Suprapubic skin (tissue), 4 donors: ENCODE measurements at regions not wholly inside any gene's neighbourhood (a gene's known extent, or its start where the extent isn't known, plus 50 kb on each side); places are given as distances from the start of the nearest gene placed in this dataset.
"Not testable (repeated sequence)": the region's sequence is repeated elsewhere in the genome, so short reads cannot be mapped to it uniquely, and the experiment has no call there.

Experiments
- DNase-seq, 2 donors: peaks; one replicate each; pipeline ENCODE4 v3.0.0-alpha.2; 2019; ENCODE audit warnings: low spot score in 2 of 2
- H3K27ac ChIP-seq: fragments of 200-600 bp; sonication (generic); one replicate; pipeline ENCODE4 v1.5.1; 2019
- H3K27me3 ChIP-seq: fragments of 200-600 bp; sonication (generic); one replicate; pipeline ENCODE4 v1.5.1; 2019
- H3K36me3 ChIP-seq: fragments of 200-600 bp; sonication (generic); one replicate; pipeline ENCODE4 v1.5.1; 2019
- H3K4me1 ChIP-seq: fragments of 200-600 bp; sonication (generic); one replicate; pipeline ENCODE4 v1.5.1; 2019
- H3K4me3 ChIP-seq: fragments of 200-600 bp; sonication (generic); one replicate; pipeline ENCODE4 v1.5.1; 2019; ENCODE audit warnings: mild to moderate bottlenecking
- H3K9me3 ChIP-seq: fragments of 200-600 bp; sonication (generic); one replicate; pipeline ENCODE4 v1.5.1; 2019
- CTCF ChIP-seq, 2 donors: fragments of 200-600 bp in 1 of 2; fragments of 450-650 bp in 1 of 2; sonication (generic) in 1 of 2; IDR thresholded peaks; one replicate each; pipeline ENCODE4 v1.5.1; 2016 to 2019; ENCODE audit warnings: antibody characterized with exemption in 2 of 2, mild to moderate bottlenecking in 1 of 2, moderate library complexity in 1 of 2
- EP300 ChIP-seq: sonication (generic); formaldehyde crosslinking; IDR thresholded peaks from one replicate; pipeline ENCODE4 v1.6.1; 2017; ENCODE audit warnings: antibody characterized with exemption
- POLR2A ChIP-seq, 2 donors: fragments of 450-650 bp; IDR thresholded peaks; one replicate each; pipeline ENCODE4 v1.6.1; 2017; ENCODE audit warnings: antibody characterized with exemption in 2 of 2, mild to moderate bottlenecking in 2 of 2, moderate library complexity in 2 of 2
- POLR2AphosphoS5 ChIP-seq, 3 donors: sonication (generic); formaldehyde crosslinking; IDR thresholded peaks; one replicate each; pipeline ENCODE4 v1.6.1; 2017; ENCODE audit warnings: antibody characterized with exemption in 3 of 3
- WGBS: methylation state at CpG from one replicate; pipeline ENCODE4 v1.1.5; 2018; 5-methylcytosine and 5-hydroxymethylcytosine counted together

- TF ChIP-seq POLR2AphosphoS5 (IDR thresholded peaks at IDR 0.05) (no peak), POLR2A (IDR thresholded peaks at IDR 0.05) (no peak), EP300 (no peak), CTCF (IDR thresholded peaks at IDR 0.05) (no peak)
- DNase-seq, result no peak
- Histone ChIP-seq H3K36me3 (no peaks in the 10 kb centered on the region), H3K4me1 (no peaks in the 10 kb centered on the region), H3K9me3 (peaks cover 3% of the 10 kb centered on the region), H3K27ac (no peak overlapping the region), H3K27me3 (no peaks in the 10 kb centered on the region), H3K4me3 (no peak overlapping the region)
Measured at GRCh38 chr12:18828483-18828882, 90.6 kb downstream of the CAPZA3 start.

- TF ChIP-seq EP300 (no peak), POLR2AphosphoS5 (IDR thresholded peaks at IDR 0.05) (no peak), CTCF (IDR thresholded peaks at IDR 0.05) (no peak), POLR2A (IDR thresholded peaks at IDR 0.05) (no peak)
- Histone ChIP-seq H3K27me3 (no peaks in the 10 kb centered on the region), H3K9me3 (peaks cover 3% of the 10 kb centered on the region), H3K4me3 (no peak overlapping the region), H3K4me1 (no peaks in the 10 kb centered on the region), H3K27ac (no peak overlapping the region), H3K36me3 (no peaks in the 10 kb centered on the region)
- no peak for DNase-seq
Measured at GRCh38 chr12:18828987-18829386, 91.1 kb downstream of the CAPZA3 start.

GRCh38 chr12:18832932-18833331 is 95.0 kb downstream of the CAPZA3 start:
- DNase-seq, H3K4me3 ChIP-seq, H3K36me3 ChIP-seq, H3K9me3 ChIP-seq, H3K4me1 ChIP-seq, H3K27me3 ChIP-seq, H3K27ac ChIP-seq: not testable (repeated sequence)
- 84% methylated on average over 2 of the region's 2 CpGs for WGBS

DNA sequence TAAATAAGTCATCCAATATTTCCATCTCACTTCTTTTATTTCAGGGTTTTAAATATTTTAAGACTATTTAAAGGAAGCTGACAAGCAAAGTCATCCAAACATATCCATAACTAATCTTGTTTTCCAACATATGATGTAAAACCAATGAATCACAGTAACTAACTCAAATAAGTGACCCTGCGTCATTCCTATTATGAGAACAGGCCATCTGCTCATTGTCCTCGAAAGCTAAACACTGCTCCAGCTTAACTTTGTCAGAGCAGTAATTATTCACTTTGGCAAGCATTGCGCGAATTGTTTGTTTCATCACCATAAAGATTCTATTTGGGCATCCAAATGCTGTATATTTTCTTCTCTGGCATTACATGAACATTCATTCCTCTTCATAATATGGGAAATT is 99.1 kb downstream of the CAPZA3 start:
- no peak overlapping the region for H3K27ac ChIP-seq
- H3K4me1 ChIP-seq, result no peaks in the 10 kb centered on the region
- H3K36me3 ChIP-seq, result no peaks in the 10 kb centered on the region
- TF ChIP-seq POLR2AphosphoS5 (IDR thresholded peaks at IDR 0.05) (no peak), POLR2A (IDR thresholded peaks at IDR 0.05) (no peak)
- H3K9me3 ChIP-seq, result no peaks in the 10 kb centered on the region
- no peak for DNase-seq
- no peaks in the 10 kb centered on the region for H3K27me3 ChIP-seq
- H3K4me3 ChIP-seq, result no peak overlapping the region
- 75% methylated on average over 4 of the region's 4 CpGs for WGBS

- no peak for DNase-seq
- Histone ChIP-seq H3K27ac (no peak overlapping the region), H3K9me3 (no peaks in the 10 kb centered on the region), H3K27me3 (no peaks in the 10 kb centered on the region), H3K36me3 (no peaks in the 10 kb centered on the region), H3K4me3 (no peak overlapping the region), H3K4me1 (no peaks in the 10 kb centered on the region)
- TF ChIP-seq POLR2AphosphoS5 (IDR thresholded peaks at IDR 0.05) (no peak), CTCF (IDR thresholded peaks at IDR 0.05) (no peak), EP300 (no peak), POLR2A (IDR thresholded peaks at IDR 0.05) (no peak)
- WGBS, result 67% methylated on average over 2 of the region's 2 CpGs
Measured at GRCh38 chr12:18837505-18837904, 99.6 kb downstream of the CAPZA3 start.

DNA sequence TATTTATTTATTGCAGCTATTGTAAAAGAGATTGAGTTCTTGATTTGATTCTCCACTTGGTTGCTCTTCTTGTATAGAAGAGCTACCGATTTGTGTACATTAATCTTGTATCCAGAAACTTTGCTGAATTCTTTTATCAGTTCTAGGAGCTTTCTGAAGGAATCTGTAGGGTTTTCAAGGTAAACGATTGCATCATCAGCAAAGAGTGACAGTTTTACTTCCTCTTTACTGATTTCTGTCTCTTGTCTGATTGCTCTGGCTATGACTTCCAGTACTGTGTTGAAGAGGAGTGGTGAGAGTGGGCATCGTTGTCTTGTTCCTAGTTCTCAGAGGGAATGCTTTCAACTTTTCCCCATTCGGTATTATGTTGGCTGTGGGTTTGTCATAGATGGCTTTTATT is 103.1 kb downstream of the CAPZA3 start:
- not testable (repeated sequence) for H3K9me3 ChIP-seq, H3K4me3 ChIP-seq, DNase-seq, H3K36me3 ChIP-seq, H3K4me1 ChIP-seq, H3K27me3 ChIP-seq, H3K27ac ChIP-seq
- 95% methylated on average over 4 of the region's 4 CpGs for WGBS

DNA sequence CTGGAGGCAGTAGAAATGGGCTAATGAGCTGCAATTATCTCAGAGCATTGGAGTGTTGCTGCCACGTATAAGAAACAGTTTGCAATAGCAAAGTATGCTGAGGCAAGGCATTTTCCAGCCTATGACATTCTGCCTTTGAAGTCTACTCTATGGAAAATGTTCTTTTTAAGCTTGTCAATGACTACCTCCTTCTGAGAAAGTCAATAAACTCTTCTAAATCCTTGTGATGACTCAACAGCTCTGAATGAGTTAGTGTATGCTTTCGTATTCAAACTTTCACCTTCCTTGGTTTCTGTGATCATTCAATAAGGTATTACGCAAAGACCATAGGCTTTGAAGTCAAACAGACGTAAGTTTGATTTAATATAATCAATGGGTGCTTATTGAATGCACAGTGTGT is 111.2 kb downstream of the CAPZA3 start:
- no peaks in the 10 kb centered on the region for H3K4me1 ChIP-seq
- no peaks in the 10 kb centered on the region for H3K36me3 ChIP-seq
- no peaks in the 10 kb centered on the region for H3K9me3 ChIP-seq
- WGBS, result 84% methylated on average over 4 of the region's 4 CpGs
- no peaks in the 10 kb centered on the region for H3K27me3 ChIP-seq
- no peak for TF ChIP-seq POLR2AphosphoS5 (IDR thresholded peaks at IDR 0.05)
- TF ChIP-seq POLR2A (IDR thresholded peaks at IDR 0.05), result no peak
- TF ChIP-seq CTCF (IDR thresholded peaks at IDR 0.05), result no peak
- TF ChIP-seq EP300, result no peak
- DNase-seq, result no peak
- H3K27ac ChIP-seq, result no peak overlapping the region
- H3K4me3 ChIP-seq, result no peak overlapping the region
